ENCODE measurements at regions not wholly inside any gene's neighbourhood (a gene's known extent, or its start where the extent isn't known, plus 50 kb on each side); places are given as distances from the start of the nearest gene placed in this dataset.

DNA sequence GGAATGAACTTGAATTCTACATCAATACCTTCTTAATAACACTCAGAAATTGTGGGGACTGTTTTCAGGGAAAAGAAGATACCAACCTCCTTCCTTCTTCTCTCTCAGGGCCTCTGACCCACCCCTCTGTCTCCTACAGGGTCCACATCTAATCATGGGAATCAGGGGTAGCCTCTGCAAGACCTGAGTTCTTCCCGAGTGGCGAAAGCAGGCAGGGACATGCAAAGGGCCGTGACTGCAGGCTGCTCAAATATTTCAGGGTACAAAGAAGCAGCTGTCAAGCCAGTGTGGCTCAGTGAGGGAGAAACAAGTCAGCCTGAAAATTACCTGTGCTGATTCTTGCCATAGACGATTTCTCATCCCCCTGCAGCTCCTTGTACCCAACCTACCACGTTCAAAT is 123.1 kb upstream of the PARP11 start:
- ATAC-seq (no peak), DNase-seq (ENCODE audit: low read depth, low spot score) (no peak)
- RAD21 ChIA-PET (ENCODE audit: low non-redundant PET in 1 of 2, low total read pairs in 2 of 2, uncharacterized antibody in 2 of 2, unreplicated experiment in 2 of 2) = interaction anchor here in 1 of 2 experiments (0.7 kb wide), 1 partner anchor 133 kb away, joined by 3 read pairs; no protein-coding TSS in a partner anchor
- CTCF ChIA-PET = interaction anchor here (0.6 to 3.5 kb wide), 2 partner anchors 42 to 281 kb away, joined by 3 to 28 read pairs; no protein-coding TSS in a partner anchor
- H3K27me3 ChIP-seq (ENCODE audit: insufficient read depth, low read length) = peaks cover 35% of the 10 kb centered on the region
- POLR2A ChIA-PET = no interaction called here
- H3K27ac ChIP-seq (ENCODE audit: low read depth, low read length) = no peak overlapping the region
- H3K9me3 ChIP-seq (ENCODE audit: control insufficient read depth in 1 of 2, insufficient read depth in 1 of 2, low read depth in 1 of 2, low read length in 2 of 2) = no peaks in the 10 kb centered on the region; a peak in 1 of 4 replicates
- no peak overlapping the region for H3K9ac ChIP-seq (ENCODE audit: low read length)
- no peaks in the 10 kb centered on the region for H4K20me1 ChIP-seq (ENCODE audit: insufficient read depth)
- H3K79me2 ChIP-seq (ENCODE audit: insufficient read depth, low read length) = no peaks in the 10 kb centered on the region
- TF ChIP-seq SP1 (IDR thresholded peaks at IDR 0.05; ENCODE audit: low read depth) (no peak), YY1 (IDR thresholded peaks at IDR 0.05; ENCODE audit: extremely low read depth, insufficient replicate concordance, low read depth, low read length) (no peak), ZNF274 (IDR thresholded peaks at IDR 0.05; ENCODE audit: low read depth, low read length) (no peak), EZH2 (IDR thresholded peaks at IDR 0.05) (no peak)
- no peak overlapping the region for H3K4me2 ChIP-seq (ENCODE audit: low read length)
- no TSS peak for BruUV-seq (replicated peaks)
- no peaks in the 10 kb centered on the region for H3K4me1 ChIP-seq (ENCODE audit: control insufficient read depth in 1 of 2, insufficient read depth in 2 of 2, low read length in 2 of 2)
- intact Hi-C loops (cut with micrococcal nuclease) = no loop called here
- H3K9me2 ChIP-seq (ENCODE audit: insufficient read depth) = no peaks in the 10 kb centered on the region
- no peak overlapping the region for H3K4me3 ChIP-seq (replicated peaks in 1 of 2; ENCODE audit: low read depth in 1 of 2, low read length in 2 of 2)
- no peak overlapping the region for H2AFZ ChIP-seq (ENCODE audit: low read depth, low read length, poor library complexity, severe bottlenecking)
- H3K36me3 ChIP-seq (ENCODE audit: control insufficient read depth in 1 of 2, insufficient read depth in 2 of 2, low read length in 2 of 2) = no peaks in the 10 kb centered on the region

DNA sequence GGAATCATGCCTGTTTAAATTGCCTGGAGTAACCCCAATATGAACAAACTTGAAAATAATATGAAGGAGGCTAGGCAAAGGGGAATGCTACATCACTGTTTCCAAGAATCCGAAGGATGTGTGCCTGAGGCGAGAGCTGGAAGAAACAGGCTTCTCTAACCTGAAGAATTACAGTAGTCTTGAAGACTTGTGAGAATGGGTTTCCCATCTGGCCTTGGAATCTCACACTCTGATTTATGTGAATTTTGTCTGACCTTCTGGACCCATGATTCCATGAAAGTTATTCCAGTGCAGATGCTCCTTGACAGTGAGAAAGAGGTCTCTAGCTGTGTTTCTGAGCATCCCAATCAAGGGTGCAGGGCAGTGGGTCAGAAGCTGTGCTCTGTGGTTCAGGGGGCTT is 122.1 kb upstream of the PARP11 start:
- Histone ChIP-seq H4K20me1 (ENCODE audit: insufficient read depth) (no peaks in the 10 kb centered on the region), H3K4me2 (ENCODE audit: low read length) (no peak overlapping the region), H3K27me3 (ENCODE audit: insufficient read depth, low read length) (peaks cover 39% of the 10 kb centered on the region), H3K4me3 (replicated peaks in 1 of 2; ENCODE audit: low read depth in 1 of 2, low read length in 2 of 2) (no peak overlapping the region), H3K27ac (ENCODE audit: low read depth, low read length) (no peak overlapping the region), H3K36me3 (ENCODE audit: control insufficient read depth in 1 of 2, insufficient read depth in 2 of 2, low read length in 2 of 2) (no peaks in the 10 kb centered on the region), H3K9me2 (ENCODE audit: insufficient read depth) (no peaks in the 10 kb centered on the region), H2AFZ (ENCODE audit: low read depth, low read length, poor library complexity, severe bottlenecking) (no peak overlapping the region), H3K79me2 (ENCODE audit: insufficient read depth, low read length) (no peaks in the 10 kb centered on the region), H3K9ac (ENCODE audit: low read length) (no peak overlapping the region), H3K9me3 (ENCODE audit: control insufficient read depth in 1 of 2, insufficient read depth in 1 of 2, low read depth in 1 of 2, low read length in 2 of 2) (no peaks in the 10 kb centered on the region), H3K4me1 (ENCODE audit: control insufficient read depth in 1 of 2, insufficient read depth in 2 of 2, low read length in 2 of 2) (no peaks in the 10 kb centered on the region)
- ATAC-seq = no peak
- intact Hi-C loops (cut with micrococcal nuclease) = loop anchor here (1.0 kb wide), 2 partner anchors 42 to 282 kb away; no protein-coding TSS in a partner anchor
- BruUV-seq (replicated peaks) = no TSS peak
- DNase-seq (ENCODE audit: low read depth, low spot score) = no peak
- RAD21 ChIA-PET (ENCODE audit: low non-redundant PET in 1 of 2, low total read pairs in 2 of 2, uncharacterized antibody in 2 of 2, unreplicated experiment in 2 of 2) = no interaction called here
- POLR2A ChIA-PET = no interaction called here
- CTCF ChIA-PET = interaction anchor here (1.9 to 2.3 kb wide), 2 partner anchors 43 to 110 kb away, joined by 5 to 9 read pairs; no protein-coding TSS in a partner anchor
- TF ChIP-seq TCF7L2 (IDR thresholded peaks at IDR 0.05; ENCODE audit: borderline replicate concordance, extremely low read depth, insufficient read depth, insufficient read length) (no peak), EZH2phosphoT487 (IDR thresholded peaks at IDR 0.05; ENCODE audit: borderline replicate concordance) (no peak), POLR2A (IDR thresholded peaks at IDR 0.05; ENCODE audit: borderline replicate concordance, extremely low read depth, insufficient read depth, insufficient read length) (no peak), RAD21 (IDR thresholded peaks at IDR 0.05; ENCODE audit: low read depth) (no peak), EGR1 (IDR thresholded peaks at IDR 0.05; ENCODE audit: low read depth) (no peak), SRF (IDR thresholded peaks at IDR 0.05; ENCODE audit: low read depth) (no peak), CBX3 (IDR thresholded peaks at IDR 0.05; ENCODE audit: low read depth) (no peak), POLR2AphosphoS5 (IDR thresholded peaks at IDR 0.05; ENCODE audit: low read depth, low read length) (no peak), SP1 (IDR thresholded peaks at IDR 0.05; ENCODE audit: low read depth) (no peak)
- TF ChIP-seq, protein P1, sequence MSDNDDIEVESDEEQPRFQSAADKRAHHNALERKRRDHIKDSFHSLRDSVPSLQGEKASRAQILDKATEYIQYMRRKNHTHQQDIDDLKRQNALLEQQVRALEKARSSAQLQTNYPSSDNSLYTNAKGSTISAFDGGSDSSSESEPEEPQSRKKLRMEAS (IDR thresholded peaks at IDR 0.05) = no peak
- TF ChIP-seq, protein P2, sequence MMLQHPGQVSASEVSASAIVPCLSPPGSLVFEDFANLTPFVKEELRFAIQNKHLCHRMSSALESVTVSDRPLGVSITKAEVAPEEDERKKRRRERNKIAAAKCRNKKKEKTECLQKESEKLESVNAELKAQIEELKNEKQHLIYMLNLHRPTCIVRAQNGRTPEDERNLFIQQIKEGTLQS (IDR thresholded peaks at IDR 0.05) = no peak
- TF ChIP-seq, protein P3, sequence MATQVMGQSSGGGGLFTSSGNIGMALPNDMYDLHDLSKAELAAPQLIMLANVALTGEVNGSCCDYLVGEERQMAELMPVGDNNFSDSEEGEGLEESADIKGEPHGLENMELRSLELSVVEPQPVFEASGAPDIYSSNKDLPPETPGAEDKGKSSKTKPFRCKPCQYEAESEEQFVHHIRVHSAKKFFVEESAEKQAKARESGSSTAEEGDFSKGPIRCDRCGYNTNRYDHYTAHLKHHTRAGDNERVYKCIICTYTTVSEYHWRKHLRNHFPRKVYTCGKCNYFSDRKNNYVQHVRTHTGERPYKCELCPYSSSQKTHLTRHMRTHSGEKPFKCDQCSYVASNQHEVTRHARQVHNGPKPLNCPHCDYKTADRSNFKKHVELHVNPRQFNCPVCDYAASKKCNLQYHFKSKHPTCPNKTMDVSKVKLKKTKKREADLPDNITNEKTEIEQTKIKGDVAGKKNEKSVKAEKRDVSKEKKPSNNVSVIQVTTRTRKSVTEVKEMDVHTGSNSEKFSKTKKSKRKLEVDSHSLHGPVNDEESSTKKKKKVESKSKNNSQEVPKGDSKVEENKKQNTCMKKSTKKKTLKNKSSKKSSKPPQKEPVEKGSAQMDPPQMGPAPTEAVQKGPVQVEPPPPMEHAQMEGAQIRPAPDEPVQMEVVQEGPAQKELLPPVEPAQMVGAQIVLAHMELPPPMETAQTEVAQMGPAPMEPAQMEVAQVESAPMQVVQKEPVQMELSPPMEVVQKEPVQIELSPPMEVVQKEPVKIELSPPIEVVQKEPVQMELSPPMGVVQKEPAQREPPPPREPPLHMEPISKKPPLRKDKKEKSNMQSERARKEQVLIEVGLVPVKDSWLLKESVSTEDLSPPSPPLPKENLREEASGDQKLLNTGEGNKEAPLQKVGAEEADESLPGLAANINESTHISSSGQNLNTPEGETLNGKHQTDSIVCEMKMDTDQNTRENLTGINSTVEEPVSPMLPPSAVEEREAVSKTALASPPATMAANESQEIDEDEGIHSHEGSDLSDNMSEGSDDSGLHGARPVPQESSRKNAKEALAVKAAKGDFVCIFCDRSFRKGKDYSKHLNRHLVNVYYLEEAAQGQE (IDR thresholded peaks at IDR 0.05; ENCODE audit: low read depth) = no peak
- TF ChIP-seq, protein P4, sequence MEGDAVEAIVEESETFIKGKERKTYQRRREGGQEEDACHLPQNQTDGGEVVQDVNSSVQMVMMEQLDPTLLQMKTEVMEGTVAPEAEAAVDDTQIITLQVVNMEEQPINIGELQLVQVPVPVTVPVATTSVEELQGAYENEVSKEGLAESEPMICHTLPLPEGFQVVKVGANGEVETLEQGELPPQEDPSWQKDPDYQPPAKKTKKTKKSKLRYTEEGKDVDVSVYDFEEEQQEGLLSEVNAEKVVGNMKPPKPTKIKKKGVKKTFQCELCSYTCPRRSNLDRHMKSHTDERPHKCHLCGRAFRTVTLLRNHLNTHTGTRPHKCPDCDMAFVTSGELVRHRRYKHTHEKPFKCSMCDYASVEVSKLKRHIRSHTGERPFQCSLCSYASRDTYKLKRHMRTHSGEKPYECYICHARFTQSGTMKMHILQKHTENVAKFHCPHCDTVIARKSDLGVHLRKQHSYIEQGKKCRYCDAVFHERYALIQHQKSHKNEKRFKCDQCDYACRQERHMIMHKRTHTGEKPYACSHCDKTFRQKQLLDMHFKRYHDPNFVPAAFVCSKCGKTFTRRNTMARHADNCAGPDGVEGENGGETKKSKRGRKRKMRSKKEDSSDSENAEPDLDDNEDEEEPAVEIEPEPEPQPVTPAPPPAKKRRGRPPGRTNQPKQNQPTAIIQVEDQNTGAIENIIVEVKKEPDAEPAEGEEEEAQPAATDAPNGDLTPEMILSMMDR (IDR thresholded peaks at IDR 0.05 in 2 of 3, conservative IDR thresholded peaks at IDR 0.05 in 1 of 3; ENCODE audit: borderline replicate concordance in 1 of 3, insufficient read depth in 1 of 3, low read depth in 2 of 3, low read length in 2 of 3) = no peak

Data from HCT116 (cell line).